HCT116 (cell line): ENCODE measurements at regions not wholly inside any gene's neighbourhood (a gene's known extent, or its start where the extent isn't known, plus 50 kb on each side); places are given as distances from the start of the nearest gene placed in this dataset.

ENCODE experiments used
- ATAC-seq: fragments of 200-7000 bp; cut with Tn5 transposase; 2 replicates; pipeline ENCODE4 v1.9.1; 2020; ENCODE audit warnings: mild to moderate bottlenecking, moderate library complexity
- BruUV-seq: library from RNA; stranded (reverse); fragments of 400-500 nt; replicated peaks from 2 replicates; lab custom pipeline; 2021; lab: Mats Ljungman, UMichigan
- CTCF ChIA-PET: fragments of 300-600 bp; sonication (Branson Sonifier 250); formaldehyde crosslinking; loops from one replicate; lab custom pipeline; 2021; ENCODE audit warnings: antibody characterized with exemption; lab: Charles Lee
- POLR2A ChIA-PET: fragments of 300-600, 350-600 bp; sonication (Branson Sonifier 250); formaldehyde crosslinking; loops from one replicate; lab custom pipeline; 2021; ENCODE audit warnings: antibody characterized with exemption; lab: Charles Lee
- RAD21 ChIA-PET, 2 experiments: fragments of 300-600 bp; sonication (Branson Sonifier 250); formaldehyde crosslinking; loops; one replicate each; lab custom pipeline; 2023; ENCODE audit warnings: low total read pairs in 2 of 2; ENCODE audit not compliant: uncharacterized antibody in 2 of 2, unreplicated experiment in 2 of 2, low non-redundant PET in 1 of 2; lab: Charles Lee
- DNase-seq: peaks from one replicate; pipeline ENCODE4 v3.0.0-alpha.2; 2010; ENCODE audit warnings: low read depth, low spot score
- H2AFZ ChIP-seq: fragments of 200-600 bp; shearing (Covaris generic), sonication (generic); 2 replicates; pipeline ENCODE4 v1.6.1; 2017; ENCODE audit warnings: low read depth, mixed run types, mixed read lengths, antibody characterized with exemption, low read length; ENCODE audit not compliant: poor library complexity, severe bottlenecking
- H3K27ac ChIP-seq: 2 replicates; pipeline ENCODE4 v1.5.1; 2012; ENCODE audit warnings: low read depth, low read length
- H3K27me3 ChIP-seq: fragments of 200-600 bp; sonication (generic); 2 replicates; pipeline ENCODE4 v1.6.1; 2016; ENCODE audit warnings: mixed run types, low read length, mixed read lengths; ENCODE audit not compliant: insufficient read depth
- H3K36me3 ChIP-seq, 2 experiments: fragments of 200-500 bp in 1 of 2; fragments of 200-600 bp in 1 of 2; sonication (Bioruptor generic) in 1 of 2; sonication (generic) in 1 of 2; 2 replicates each; pipeline versions ENCODE4 v1.5.1 to v1.6.1; 2014 to 2016; ENCODE audit warnings: low read length in 2 of 2, inconsistent platforms in 1 of 2, mixed read lengths in 1 of 2, mixed run types in 1 of 2; ENCODE audit not compliant: insufficient read depth in 2 of 2, control insufficient read depth in 1 of 2
- H3K4me1 ChIP-seq, 2 experiments: fragments of 200-600 bp in 1 of 2; sonication (generic) in 1 of 2; 2 replicates each; pipeline versions ENCODE4 v1.5.1 to v1.6.1; 2012 to 2017; ENCODE audit warnings: low read length in 2 of 2, inconsistent platforms in 1 of 2, mild to moderate bottlenecking in 1 of 2, mixed read lengths in 1 of 2, mixed run types in 1 of 2, moderate library complexity in 1 of 2; ENCODE audit not compliant: insufficient read depth in 2 of 2, control insufficient read depth in 1 of 2
- H3K4me2 ChIP-seq: fragments of 200-600 bp; sonication (generic); 2 replicates; pipeline ENCODE4 v1.6.1; 2017; ENCODE audit warnings: mixed run types, low read length, mixed read lengths
- H3K4me3 ChIP-seq, 2 experiments: fragments of 200-600 bp in 1 of 2; sonication (generic) in 1 of 2; replicated peaks in 1 of 2; 2 replicates each; pipeline ENCODE4 v1.5.1; 2011 to 2016; ENCODE audit warnings: low read length in 2 of 2, control low read depth in 1 of 2, low read depth in 1 of 2, mild to moderate bottlenecking in 1 of 2, mixed read lengths in 1 of 2, mixed run types in 1 of 2
- H3K79me2 ChIP-seq: fragments of 200-600 bp; sonication (generic); 2 replicates; pipeline ENCODE4 v1.6.1; 2017; ENCODE audit warnings: mild to moderate bottlenecking, mixed run types, low read length, moderate library complexity, mixed read lengths; ENCODE audit not compliant: insufficient read depth
- H3K9ac ChIP-seq: fragments of 200-600 bp; sonication (generic); 2 replicates; pipeline ENCODE4 v1.6.1; 2016; ENCODE audit warnings: low read length, mixed read lengths
- H3K9me2 ChIP-seq: fragments of 200-600 bp; sonication (generic), shearing (Covaris generic); 2 replicates; pipeline ENCODE4 v1.6.1; 2017; ENCODE audit warnings: mixed run types, mild to moderate bottlenecking, moderate library complexity; ENCODE audit not compliant: insufficient read depth
- H3K9me3 ChIP-seq, 2 experiments: fragments of 200-500 bp in 1 of 2; fragments of 200-600 bp in 1 of 2; sonication (Bioruptor generic) in 1 of 2; sonication (generic) in 1 of 2; 2 replicates each; pipeline ENCODE4 v1.6.1; 2014 to 2017; ENCODE audit warnings: low read length in 2 of 2, mixed read lengths in 2 of 2, inconsistent platforms in 1 of 2, low read depth in 1 of 2, mild to moderate bottlenecking in 1 of 2, mixed run types in 1 of 2, moderate library complexity in 1 of 2; ENCODE audit not compliant: control insufficient read depth in 1 of 2, insufficient read depth in 1 of 2
- H4K20me1 ChIP-seq: fragments of 200-600 bp; sonication (generic), shearing (Covaris generic); 2 replicates; pipeline ENCODE4 v1.6.1; 2017; ENCODE audit warnings: mixed run types, mild to moderate bottlenecking, moderate library complexity; ENCODE audit not compliant: insufficient read depth
- CEBPB ChIP-seq: IDR thresholded peaks from 2 replicates; pipeline ENCODE4 v1.6.1; 2012; ENCODE audit warnings: low read depth
- EGR1 ChIP-seq: IDR thresholded peaks from 2 replicates; pipeline ENCODE4 v1.6.1; 2012; ENCODE audit warnings: low read depth
- ELF1 ChIP-seq: IDR thresholded peaks from 2 replicates; pipeline ENCODE4 v1.6.1; 2012; ENCODE audit warnings: low read depth, borderline replicate concordance
- EZH2 ChIP-seq: fragments of 200-600 bp; sonication (generic); IDR thresholded peaks from 2 replicates; pipeline ENCODE4 v1.6.1; 2017; ENCODE audit warnings: antibody characterized with exemption, mixed run types
- EZH2phosphoT487 ChIP-seq: fragments of 200-600 bp; IDR thresholded peaks from 2 replicates; pipeline ENCODE4 v1.6.1; 2018; ENCODE audit warnings: antibody characterized with exemption, borderline replicate concordance
- FOSL1 ChIP-seq: IDR thresholded peaks from 2 replicates; pipeline ENCODE4 v1.6.1; 2012; ENCODE audit warnings: low read depth
- POLR2A ChIP-seq: IDR thresholded peaks from 2 replicates; pipeline ENCODE4 v1.7.0; 2011; ENCODE audit warnings: borderline replicate concordance; ENCODE audit not compliant: insufficient read depth, insufficient read length; ENCODE audit errors: extremely low read depth
- POLR2AphosphoS5 ChIP-seq: IDR thresholded peaks from 2 replicates; pipeline ENCODE4 v1.6.1; 2011; ENCODE audit warnings: mild to moderate bottlenecking, low read depth, low read length, moderate library complexity
- RAD21 ChIP-seq: IDR thresholded peaks from 2 replicates; pipeline ENCODE4 v1.6.1; 2012; ENCODE audit warnings: low read depth, mild to moderate bottlenecking
- SIN3A ChIP-seq: IDR thresholded peaks from 2 replicates; pipeline ENCODE4 v1.6.1; 2012; ENCODE audit warnings: low read depth
- YY1 ChIP-seq: IDR thresholded peaks from 2 replicates; pipeline ENCODE4 v1.6.1; 2011; ENCODE audit warnings: low read length, low read depth, moderate library complexity, mild to moderate bottlenecking; ENCODE audit not compliant: insufficient replicate concordance; ENCODE audit errors: extremely low read depth
- ZNF274 ChIP-seq: fragments of 200-500 bp; sonication (Bioruptor generic); IDR thresholded peaks from 2 replicates; pipeline ENCODE4 v1.6.1; 2014; ENCODE audit warnings: mild to moderate bottlenecking, low read depth, low read length, inconsistent platforms
- intact Hi-C: fragments of 100-400 bp; cut with micrococcal nuclease; formaldehyde crosslinking; loops from 2 replicates; pipeline ENCODE4 v1.10.0; 2022
- TF ChIP-seq, protein P1 (sequence below): IDR thresholded peaks from 2 replicates; pipeline ENCODE4 v1.6.1; 2012
- TF ChIP-seq, protein P2 (sequence below): IDR thresholded peaks from 2 replicates; pipeline ENCODE4 v1.6.1; 2012; ENCODE audit warnings: low read depth
- TF ChIP-seq, protein P3 (sequence below): IDR thresholded peaks from 2 replicates; pipeline ENCODE4 v1.6.1; 2011; ENCODE audit warnings: mild to moderate bottlenecking, low read length, moderate library complexity; ENCODE audit not compliant: insufficient replicate concordance; ENCODE audit errors: extremely low read depth

DNA sequence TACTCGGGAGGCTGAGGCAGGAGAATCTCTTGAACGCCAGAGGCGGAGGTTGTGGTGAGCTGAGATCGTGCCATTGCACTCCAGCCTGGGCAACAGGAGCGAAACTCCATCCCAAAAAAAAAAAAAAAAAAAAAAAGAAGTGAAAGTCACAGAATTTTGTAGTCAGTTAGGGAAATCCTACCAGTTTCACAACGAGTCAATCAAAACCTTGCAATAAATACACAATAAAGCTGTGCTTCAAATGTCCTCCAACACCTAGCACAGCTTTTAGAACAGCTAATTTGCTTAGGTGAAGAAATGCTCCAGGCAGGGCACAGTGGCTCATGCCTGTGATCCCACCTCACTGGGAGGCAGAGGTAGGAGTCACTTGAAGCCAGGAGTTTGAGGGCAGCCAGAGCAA is 112.8 kb upstream of the ATF7IP start:
- RAD21 ChIA-PET: no interaction called here
- POLR2A ChIA-PET: no interaction called here
- no peaks in the 10 kb centered on the region for H3K79me2 ChIP-seq
- no peak overlapping the region for H3K4me2 ChIP-seq
- H3K36me3 ChIP-seq: no peaks in the 10 kb centered on the region
- TF ChIP-seq CEBPB (no peak), EZH2 (no peak), YY1 (no peak), ZNF274 (no peak), EZH2phosphoT487 (no peak), SIN3A (no peak), EGR1 (no peak), ELF1 (no peak), POLR2A (no peak), FOSL1 (no peak), RAD21 (no peak), POLR2AphosphoS5 (no peak)
- TF ChIP-seq, protein P1, sequence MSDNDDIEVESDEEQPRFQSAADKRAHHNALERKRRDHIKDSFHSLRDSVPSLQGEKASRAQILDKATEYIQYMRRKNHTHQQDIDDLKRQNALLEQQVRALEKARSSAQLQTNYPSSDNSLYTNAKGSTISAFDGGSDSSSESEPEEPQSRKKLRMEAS: no peak
- TF ChIP-seq, protein P2, sequence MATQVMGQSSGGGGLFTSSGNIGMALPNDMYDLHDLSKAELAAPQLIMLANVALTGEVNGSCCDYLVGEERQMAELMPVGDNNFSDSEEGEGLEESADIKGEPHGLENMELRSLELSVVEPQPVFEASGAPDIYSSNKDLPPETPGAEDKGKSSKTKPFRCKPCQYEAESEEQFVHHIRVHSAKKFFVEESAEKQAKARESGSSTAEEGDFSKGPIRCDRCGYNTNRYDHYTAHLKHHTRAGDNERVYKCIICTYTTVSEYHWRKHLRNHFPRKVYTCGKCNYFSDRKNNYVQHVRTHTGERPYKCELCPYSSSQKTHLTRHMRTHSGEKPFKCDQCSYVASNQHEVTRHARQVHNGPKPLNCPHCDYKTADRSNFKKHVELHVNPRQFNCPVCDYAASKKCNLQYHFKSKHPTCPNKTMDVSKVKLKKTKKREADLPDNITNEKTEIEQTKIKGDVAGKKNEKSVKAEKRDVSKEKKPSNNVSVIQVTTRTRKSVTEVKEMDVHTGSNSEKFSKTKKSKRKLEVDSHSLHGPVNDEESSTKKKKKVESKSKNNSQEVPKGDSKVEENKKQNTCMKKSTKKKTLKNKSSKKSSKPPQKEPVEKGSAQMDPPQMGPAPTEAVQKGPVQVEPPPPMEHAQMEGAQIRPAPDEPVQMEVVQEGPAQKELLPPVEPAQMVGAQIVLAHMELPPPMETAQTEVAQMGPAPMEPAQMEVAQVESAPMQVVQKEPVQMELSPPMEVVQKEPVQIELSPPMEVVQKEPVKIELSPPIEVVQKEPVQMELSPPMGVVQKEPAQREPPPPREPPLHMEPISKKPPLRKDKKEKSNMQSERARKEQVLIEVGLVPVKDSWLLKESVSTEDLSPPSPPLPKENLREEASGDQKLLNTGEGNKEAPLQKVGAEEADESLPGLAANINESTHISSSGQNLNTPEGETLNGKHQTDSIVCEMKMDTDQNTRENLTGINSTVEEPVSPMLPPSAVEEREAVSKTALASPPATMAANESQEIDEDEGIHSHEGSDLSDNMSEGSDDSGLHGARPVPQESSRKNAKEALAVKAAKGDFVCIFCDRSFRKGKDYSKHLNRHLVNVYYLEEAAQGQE: no peak
- TF ChIP-seq, protein P3, sequence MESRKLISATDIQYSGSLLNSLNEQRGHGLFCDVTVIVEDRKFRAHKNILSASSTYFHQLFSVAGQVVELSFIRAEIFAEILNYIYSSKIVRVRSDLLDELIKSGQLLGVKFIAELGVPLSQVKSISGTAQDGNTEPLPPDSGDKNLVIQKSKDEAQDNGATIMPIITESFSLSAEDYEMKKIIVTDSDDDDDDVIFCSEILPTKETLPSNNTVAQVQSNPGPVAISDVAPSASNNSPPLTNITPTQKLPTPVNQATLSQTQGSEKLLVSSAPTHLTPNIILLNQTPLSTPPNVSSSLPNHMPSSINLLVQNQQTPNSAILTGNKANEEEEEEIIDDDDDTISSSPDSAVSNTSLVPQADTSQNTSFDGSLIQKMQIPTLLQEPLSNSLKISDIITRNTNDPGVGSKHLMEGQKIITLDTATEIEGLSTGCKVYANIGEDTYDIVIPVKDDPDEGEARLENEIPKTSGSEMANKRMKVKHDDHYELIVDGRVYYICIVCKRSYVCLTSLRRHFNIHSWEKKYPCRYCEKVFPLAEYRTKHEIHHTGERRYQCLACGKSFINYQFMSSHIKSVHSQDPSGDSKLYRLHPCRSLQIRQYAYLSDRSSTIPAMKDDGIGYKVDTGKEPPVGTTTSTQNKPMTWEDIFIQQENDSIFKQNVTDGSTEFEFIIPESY: no peak
- TF ChIP-seq, all 23 proteins: peak for 0
- no peaks in the 10 kb centered on the region for H3K9me2 ChIP-seq
- H4K20me1 ChIP-seq: no peaks in the 10 kb centered on the region
- CTCF ChIA-PET: no interaction called here
- no peak overlapping the region for H3K9ac ChIP-seq
- no peak overlapping the region for H3K27ac ChIP-seq
- H3K4me3 ChIP-seq: no peak overlapping the region
- ATAC-seq: no peak
- no peak for DNase-seq
- peaks cover 15 to 26% of the 10 kb centered on the region in 2 experiments for H3K4me1 ChIP-seq
- no peak overlapping the region for H2AFZ ChIP-seq
- H3K27me3 ChIP-seq: no peaks in the 10 kb centered on the region
- BruUV-seq: no TSS peak
- H3K9me3 ChIP-seq: peaks cover 0 to 3% of the 10 kb centered on the region in 2 experiments; a peak in 2 of 4 replicates
- intact Hi-C loops: no loop called here
